DMS 273 treated with DMSO at 0.1 percent for 48 hours (cell line): ENCODE measurements at regions not wholly inside any gene's neighbourhood (a gene's known extent, or its start where the extent isn't known, plus 50 kb on each side); places are given as distances from the start of the nearest gene placed in this dataset.
"Not testable (repeated sequence)": the region's sequence is repeated elsewhere in the genome, so short reads cannot be mapped to it uniquely, and the experiment has no call there.

Experiments
- DNase-seq: peaks from one replicate; lab custom pipeline; 2025; lab: John Stamatoyannopoulos, UW

DNA sequence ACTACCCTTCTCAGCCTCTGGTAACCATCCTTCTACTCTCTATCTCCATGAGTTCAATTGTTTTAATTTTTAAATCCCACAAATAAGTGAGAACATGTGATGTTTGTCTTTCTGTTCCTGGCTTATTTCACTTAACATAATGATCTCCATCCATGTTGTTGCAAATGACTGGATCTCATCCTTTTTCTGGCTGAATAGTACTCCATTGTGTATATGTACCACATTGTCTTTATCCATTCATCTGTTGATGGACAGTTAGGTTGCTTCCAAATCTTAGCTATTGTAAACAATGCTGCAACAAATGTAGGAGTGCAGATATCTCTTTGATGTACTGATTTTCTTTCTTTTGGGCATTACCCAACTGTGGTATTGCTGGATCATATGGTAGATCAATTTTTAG is 103.0 kb downstream of the CARTPT start:
- DNase-seq = not testable (repeated sequence)

DNA sequence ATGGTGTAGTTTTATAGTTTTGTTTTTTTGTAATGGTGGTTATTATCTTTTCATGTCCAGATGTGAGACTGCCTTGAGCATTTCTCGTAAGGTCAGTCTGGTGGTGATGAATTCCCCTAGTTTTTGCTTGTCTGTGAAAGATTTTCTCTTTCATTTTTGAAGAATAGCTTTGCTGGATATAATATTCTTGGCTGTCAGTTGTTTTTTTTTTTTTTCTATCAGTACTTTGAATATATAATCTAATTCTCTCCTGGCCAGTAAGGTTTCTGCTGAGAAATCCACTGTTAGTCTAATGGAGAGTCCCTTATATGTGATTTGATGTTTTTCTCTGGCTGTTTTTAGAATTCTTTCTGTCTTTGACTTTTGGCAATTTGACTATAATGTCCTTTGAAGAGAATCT is 106.9 kb downstream of the CARTPT start:
- no peak for DNase-seq

DNA sequence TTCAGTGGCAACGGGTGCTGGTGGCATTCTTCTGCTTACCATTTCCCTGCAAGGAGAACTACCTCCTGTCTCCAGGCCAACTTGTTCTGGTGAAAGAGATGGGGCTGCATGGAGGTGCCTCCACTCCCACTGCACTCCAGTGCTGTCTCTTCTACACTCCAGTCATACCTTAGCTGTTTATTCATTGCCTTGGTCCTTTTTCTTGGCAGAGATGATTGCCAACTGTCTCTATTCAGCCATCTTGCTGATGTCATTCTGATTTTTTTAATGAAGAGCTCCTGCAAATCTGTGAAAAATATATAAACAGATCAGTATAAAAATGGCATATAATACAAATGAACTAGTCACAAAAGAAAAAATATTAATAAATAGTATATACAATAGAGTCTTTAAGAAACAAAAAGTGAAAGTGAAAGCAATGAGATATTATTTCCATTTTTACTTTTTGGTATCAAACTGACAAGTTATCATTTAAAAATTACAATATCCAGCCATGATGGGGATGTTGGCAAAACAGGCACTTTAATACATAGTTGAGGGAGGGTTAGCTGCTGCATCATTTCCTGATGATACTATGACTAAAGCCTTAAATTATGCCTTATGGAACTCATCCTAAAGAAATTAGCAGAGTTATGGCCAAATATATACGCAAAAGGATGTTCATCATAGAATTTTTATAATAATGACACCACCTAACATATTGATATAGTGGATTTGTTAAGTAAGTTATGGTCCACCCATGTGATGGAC is 109.4 kb downstream of the CARTPT start:
- no peak for DNase-seq

DNA sequence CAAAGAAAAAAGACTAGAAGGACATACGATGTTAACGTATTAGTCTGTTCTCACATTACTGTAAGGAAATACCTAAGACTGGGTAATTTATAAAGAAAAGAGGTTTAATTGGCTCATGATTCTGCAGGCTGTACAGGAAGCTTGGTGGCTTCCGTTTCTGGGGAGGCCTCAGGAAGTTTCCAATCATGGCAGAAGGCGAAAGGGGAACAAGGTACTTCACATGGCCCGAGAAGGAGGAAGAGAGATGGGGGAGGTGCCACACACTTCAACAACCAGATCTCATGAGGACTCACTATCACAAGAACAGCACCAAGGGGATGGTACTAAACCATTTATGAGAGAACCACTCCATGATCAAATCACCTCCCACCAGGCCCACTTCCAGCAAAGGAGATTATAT is 110.1 kb downstream of the CARTPT start:
- DNase-seq = no peak

DNA sequence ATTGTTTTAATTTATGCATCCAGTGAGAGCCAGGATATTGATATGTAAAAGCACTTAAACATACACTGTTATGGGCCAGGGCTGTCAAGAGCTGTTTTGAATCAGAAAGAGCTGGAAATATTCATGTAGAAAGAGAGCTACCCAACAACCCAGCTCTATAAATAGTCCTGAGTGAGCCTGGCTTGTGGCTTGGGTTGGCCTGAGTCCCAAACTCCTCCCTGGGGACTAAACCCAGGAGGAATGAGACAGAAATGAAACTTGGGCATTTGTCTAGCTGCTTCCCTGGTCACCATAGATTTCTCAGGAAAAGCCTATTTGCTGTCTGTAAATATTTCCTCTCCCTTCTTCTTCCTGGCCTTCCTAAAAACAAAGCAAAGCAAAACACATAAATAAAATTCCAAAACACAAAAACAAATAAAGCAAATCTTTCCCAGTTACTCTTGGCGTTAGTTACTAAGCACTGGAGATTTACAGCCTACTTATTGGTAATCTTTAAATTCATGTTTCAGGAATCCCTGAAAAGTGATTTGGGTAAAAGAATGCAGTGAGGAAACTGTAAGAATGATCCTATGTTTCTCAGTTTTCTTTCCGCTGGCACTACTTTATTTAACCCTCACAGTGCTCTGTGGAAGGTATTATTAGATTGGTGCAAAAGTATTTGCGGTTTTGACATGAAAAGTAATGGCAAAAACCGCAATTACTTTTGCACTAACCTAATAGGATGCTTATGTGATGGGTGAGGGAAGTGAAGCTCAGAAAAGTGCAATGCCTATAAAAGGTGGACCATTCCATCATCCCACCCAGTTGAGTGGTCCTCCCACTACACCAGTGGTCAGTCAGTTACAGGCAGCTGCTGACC is 111.8 kb downstream of the CARTPT start:
- peak; percentile 73 for DNase-seq

DNA sequence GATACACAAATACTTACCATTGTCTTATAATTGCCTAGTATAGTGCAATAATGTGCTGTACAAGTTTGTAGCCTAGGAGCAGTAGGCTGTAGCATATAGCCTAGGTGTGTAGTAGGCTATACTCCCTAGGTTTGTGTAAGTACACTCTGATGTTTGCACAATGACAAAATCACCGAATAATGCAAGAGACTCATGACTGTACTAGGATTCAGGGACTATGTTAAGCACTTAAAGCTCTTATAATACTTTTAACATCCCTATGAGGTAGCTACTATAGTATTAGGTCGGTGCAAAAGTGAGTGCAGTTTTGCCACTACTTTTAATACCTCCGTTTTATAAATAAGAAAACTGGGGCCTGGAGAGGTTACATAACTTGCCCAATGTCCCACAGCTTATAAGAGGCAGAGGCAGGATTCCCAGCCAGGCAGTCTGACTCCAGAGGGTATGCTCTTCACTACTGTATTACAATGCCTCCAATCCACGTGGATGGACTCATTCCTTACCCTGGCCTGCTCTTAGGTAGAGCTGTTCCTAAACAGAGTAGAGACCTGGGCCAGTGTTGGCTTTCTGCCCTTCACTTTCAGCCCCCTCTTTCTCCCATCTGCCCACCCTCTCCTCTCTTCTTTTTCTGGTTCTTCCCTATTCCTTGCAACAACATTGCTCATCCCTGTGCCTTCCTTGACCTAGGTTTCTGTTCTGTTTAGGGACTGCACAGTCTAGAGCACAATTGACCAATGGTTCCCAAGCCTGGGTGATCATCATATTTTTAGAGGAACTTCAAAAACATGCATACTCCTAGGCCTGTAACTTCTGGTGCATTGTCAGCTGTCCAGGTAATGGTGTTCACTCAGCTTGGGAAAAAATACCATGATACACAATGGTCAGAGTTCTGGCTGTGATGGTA is 114.0 kb downstream of the CARTPT start:
- DNase-seq = no peak

DNA sequence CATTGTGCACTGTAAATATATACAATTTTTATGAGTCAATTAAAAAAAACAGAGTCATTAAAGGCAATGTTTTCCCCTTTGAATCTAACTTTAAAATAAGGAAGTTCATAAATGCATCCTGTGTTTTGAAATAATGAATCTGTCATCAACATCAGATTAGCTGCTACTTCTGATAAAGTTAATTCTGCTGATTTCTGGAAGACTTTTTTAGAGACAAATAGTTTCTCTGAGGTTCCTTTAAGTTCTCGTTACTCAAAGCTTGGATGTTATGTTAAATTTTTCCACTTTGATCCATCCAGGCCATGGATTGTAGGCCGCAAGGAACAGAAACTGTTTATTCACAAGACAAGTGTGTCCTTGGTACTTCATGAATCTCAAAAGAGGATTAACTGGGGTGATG is 115.5 kb downstream of the CARTPT start:
- no peak for DNase-seq

DNA sequence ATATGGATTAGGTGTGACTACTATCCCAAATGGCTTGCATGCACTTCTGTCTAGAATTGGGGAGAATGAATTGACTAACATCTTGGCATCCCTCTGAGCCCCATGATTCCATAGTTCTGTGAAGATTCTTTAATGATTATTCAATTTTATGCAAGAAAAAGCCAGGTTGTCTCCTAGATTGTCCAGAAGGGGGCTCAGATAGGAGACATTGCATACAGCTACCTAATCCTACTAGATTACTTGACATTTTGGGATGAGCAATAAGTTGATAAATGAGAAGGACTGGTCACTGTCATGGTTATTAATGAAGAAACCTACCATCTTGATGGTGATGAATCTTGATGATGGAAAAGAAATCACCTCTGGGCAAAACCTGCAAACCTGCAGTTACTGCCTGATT is 117.0 kb downstream of the CARTPT start:
- no peak for DNase-seq

DNA sequence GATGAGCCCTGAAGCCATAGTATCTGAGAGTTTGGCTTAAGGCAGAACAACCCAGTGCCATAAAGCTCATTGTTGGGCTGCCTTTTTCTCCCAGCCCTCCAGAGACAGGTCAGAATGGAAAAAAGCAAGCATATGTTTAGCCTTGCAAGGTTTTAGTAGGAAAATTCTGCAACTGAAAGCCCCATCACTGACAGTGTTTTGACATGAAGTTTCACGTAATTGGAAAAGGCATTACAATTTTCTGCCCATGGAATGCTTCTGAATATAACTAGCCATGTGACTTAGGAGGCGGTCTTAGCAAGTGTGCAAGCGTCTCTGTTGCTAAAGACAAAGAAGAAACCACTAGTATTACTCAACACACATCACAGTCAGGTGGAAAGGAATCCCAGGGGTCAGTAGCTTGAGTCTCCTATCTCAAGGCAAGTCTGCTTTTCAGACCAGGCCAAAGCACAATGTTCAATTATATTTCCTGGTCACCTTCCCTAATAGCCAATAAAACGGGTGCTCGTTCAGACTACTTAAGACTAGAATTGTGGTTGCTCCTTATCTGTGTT is 117.6 kb downstream of the CARTPT start:
- no peak for DNase-seq

DNA sequence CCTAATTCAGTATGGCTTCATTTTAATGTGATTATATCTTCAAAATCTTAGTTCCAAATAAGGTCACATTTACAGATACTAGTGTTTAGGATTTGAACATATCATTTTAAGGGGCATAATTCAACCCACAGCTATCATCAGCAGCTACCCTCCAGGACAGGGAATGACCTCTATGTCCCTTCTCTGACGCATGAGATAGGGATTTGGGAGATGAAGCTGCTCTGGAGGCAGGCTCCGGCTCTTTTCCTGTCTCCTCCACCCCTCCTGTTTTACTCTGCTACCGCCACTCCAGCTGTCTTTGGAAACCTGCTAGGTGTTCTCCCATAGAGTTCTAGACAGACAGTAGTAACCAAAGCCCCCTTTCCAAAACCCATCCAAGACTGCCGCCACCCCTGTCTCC is 119.2 kb downstream of the CARTPT start:
- no peak for DNase-seq

DNA sequence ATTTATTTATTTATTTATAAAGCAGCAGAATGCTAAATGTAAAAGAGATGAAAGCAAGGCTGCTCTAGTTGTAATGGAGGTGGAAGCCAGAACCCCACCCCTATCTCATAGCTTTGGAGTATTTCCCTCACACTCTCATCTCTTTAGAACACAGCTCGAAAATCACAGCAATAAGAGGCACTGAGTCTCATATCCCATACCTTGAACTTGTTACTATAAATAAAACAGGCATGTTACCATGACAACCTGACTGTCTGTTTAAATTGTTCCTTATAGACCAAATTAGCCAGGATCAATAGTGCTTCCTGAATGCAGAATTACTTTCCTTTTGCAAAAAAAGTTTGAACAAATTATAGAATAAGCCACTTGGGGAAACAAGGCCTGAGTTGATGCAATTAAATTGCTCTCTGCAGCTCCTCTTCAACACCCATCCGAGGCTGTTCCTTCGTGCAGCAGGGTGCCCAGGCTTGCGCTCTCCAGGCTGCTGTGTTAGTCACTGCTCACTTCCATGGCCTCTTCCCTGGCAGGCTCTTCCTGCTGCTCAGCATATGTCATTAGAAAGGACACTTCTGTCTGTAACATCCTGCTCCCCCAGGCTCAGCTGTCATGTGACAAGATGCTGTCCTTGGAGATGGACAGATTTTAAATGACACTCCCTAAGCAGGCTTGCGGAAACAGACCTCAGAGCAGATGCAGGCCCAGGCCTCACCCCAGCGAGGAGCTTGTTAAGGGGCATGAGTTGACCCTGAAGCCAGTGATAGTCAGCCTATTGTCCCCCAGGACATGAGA is 120.2 kb downstream of the CARTPT start:
- no peak for DNase-seq

DNA sequence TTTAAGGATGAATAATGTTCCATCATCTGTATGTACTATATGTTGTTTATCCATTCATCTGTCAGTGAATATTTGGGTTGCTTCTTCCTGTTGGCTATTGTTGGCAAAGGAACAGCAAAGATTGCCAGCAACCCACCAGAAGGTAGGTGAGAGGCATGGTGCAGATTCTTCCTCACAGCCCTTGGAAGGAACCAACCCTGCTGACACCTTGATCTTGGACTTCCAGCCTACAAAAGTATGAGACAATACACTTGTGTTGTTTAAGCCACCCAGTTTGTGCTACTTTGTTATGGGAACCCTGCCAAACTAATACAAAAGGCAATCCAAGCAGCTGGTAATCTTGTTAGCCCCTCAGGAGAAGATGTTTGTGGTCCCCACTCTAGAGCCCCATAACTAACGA is 122.0 kb downstream of the CARTPT start:
- no peak for DNase-seq

DNA sequence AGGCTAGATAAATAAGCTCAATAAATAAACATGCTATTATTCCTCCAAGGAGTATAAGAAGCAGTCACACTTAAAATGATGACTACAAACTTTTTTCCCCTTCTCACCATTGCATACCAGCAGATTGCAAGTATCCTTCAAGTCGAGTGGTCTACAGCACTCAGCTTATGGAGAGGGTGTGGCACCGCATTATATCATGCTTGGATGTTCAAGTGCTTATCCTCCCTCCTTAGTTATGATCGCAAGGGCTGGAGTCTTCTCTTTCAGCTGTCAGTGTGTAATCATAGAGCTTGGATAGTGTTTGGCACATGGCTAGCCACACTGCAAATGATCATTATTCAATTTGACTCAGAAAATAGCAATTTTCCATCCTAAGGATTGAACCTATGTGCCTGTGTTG is 124.0 kb downstream of the CARTPT start:
- DNase-seq = no peak

DNA sequence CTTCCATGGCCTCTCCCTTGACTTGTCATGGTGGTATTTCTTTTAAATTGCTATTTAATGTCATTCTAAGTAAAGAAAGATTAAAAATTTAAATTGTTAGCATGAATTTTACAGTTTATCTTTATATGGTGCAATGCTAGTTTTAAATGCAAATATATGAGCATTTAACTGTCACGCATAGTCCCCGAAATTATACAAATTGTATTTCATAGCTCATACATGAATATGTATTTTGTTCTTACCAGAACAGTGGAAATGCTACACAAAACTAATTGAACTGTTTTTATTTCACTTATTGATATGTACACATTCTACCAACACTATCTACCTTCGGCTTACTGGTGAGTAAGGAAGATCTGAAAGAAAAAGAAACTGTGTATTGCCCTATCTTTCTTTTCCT is 125.8 kb downstream of the CARTPT start:
- DNase-seq = no peak

DNA sequence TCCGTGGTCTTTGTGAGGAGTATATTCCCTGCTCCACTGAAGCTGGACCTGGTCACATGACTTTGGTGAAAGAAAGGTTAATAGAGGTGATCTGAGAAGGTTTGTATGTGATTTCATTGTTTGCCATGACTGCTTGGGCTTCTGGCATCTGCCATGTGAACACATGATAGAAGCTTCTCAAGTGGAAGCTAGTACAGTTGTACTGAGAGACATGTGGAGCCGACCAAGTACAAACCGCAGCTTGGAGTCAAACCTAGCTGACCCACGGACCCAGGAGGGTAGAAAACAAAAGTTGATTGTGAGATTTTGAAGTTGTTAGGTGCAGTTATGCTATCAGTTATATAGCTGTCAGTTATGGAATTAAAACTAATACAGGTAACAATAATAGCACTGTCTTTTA is 140.4 kb downstream of the CARTPT start:
- DNase-seq = no peak

DNA sequence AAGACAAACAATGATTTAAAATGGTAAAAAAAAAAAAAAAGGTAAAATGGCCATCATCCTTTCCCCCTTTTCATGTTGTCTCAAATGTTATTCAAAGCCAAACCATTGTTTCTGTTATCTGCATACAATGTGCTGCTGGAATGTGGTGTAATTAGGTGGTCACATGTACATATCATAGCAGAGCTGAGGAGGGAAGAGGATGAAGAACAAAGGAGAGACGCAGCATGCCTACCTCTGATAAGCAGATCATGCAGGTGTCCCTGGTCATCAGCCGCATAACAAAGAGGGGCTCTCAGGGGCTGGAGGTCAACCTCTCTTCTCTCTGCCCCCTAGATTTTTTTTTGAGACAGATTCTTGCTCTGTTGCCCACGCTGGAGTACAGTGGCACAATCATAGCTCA is 141.0 kb downstream of the CARTPT start:
- no peak for DNase-seq

DNA sequence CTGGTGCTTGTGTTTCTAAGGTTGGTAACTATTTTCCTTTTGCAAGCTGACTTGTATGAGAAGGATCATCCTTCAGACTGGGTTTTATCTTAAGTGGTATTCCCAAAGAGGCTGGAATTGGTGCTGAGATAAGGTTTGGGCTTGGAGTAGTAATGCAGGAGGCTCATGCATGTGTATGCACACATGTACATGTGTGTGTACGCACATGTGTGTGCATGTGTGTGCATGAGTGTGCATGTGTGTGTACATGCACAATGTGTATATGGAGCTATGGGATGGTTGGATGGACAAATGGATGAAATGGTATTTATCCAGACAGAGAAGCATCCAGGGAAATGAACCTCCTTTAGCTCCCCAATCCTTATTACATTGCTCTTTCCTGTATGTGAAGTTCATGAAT is 142.6 kb downstream of the CARTPT start:
- DNase-seq = no peak

DNA sequence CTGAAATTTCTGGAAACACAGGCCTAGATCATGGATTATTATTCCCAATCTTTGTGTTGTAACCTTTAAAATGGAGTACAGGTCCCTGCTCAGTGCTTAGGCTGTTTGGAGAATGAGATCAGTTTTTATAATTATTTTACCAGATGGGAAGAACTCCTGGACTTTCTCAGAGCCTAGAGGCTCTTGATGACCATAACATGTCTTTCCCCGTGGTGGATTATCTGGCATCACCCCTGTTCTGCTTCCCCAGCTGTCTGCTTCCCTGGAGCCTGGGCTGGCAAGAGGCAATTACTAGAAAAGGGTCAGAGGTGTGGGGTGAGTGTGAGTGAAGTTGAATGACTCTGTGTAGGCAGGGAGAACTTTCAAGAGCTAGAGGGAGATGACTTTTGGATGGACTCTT is 143.0 kb downstream of the CARTPT start:
- no peak for DNase-seq

DNA sequence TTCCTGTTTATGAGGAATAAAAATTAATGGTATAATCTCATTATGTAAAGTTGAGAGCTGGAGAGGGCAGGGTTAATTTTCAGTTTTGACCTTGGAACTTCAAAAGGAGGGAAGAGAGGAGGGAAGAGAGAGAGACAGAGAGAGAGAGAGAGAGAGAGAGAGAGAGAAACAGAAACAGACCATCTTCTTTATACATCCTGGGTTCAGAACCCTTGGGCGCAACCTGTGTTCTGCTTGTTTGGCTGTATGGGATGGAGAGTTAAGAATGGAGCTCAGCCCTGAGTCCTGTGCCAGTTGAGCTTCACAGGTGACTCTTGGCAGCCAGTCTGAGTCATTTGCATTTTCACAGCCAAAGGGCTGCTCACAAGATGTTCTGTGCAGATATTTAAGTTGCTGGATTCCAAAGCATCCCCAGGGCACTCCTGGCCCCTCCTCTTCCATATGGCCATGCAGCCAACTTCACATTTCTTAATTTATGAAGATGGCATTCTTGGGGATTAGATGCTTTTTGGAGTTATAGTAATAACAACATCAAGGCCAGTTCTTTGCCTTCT is 143.5 kb downstream of the CARTPT start:
- peak; percentile 63 for DNase-seq

DNA sequence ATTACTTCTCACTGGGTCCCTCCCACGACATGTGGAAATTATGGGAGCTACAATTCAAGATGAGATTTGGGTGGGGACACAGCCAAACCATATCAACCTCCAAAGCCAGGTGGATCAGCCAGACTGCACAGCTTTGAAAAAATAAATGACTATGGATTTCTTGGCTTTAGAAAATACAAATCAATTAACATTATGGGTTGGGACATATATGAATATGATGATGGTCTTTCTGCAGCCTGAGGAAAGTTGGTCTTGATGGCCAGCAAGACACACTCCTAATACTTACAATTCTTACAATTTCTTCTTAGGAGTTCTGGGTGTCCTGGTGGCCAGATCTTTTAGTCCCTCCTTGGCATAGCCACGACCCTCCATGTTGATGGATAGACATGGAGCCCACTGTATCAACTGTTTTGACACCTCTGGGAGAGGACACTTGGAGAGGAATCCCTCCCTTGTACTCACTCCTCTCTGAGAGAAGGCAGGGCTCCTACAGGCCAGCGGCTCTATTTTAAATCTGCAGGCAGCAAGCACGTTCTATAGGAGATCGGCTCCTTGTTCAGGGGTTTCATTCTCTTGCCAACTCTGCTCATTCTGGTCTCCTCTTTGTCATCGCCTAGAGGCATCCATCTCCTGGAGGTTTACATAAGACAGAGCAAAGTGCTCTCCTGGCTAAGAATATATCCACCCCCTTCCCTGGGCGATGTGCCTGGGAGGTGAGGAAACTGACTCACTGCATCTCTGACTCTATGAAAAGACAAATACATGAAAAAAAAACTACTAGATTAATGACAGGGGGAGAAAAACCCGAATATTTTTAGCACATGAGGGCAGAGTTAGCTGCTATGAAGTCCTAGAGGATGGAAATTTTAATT is 145.9 kb downstream of the CARTPT start:
- no peak for DNase-seq
